Omental fat pad (tissue), 3 donors: ENCODE measurements at regions not wholly inside any gene's neighbourhood (a gene's known extent, or its start where the extent isn't known, plus 50 kb on each side); places are given as distances from the start of the nearest gene placed in this dataset.

ENCODE experiments used
- ATAC-seq: fragments of 150-250 bp; one replicate; pipeline ENCODE4 v1.9.1; 2016; ENCODE audit warnings: mild to moderate bottlenecking, moderate library complexity; ENCODE audit not compliant: low FRiP score
- DNase-seq: peaks from one replicate; pipeline ENCODE4 v3.0.0-alpha.2; 2019; ENCODE audit warnings: low spot score
- TF ChIP-seq, protein P1 (sequence below), 3 donors: fragments of 450-650 bp; IDR thresholded peaks; one replicate each; pipeline ENCODE4 v1.5.1; 2016 to 2017; ENCODE audit warnings: antibody characterized with exemption in 3 of 3, mild to moderate bottlenecking in 3 of 3, moderate library complexity in 2 of 3

GRCh38 chr11:23668324-23668723 is 808.0 kb upstream of the CCDC179 start:
- TF ChIP-seq, protein P1, sequence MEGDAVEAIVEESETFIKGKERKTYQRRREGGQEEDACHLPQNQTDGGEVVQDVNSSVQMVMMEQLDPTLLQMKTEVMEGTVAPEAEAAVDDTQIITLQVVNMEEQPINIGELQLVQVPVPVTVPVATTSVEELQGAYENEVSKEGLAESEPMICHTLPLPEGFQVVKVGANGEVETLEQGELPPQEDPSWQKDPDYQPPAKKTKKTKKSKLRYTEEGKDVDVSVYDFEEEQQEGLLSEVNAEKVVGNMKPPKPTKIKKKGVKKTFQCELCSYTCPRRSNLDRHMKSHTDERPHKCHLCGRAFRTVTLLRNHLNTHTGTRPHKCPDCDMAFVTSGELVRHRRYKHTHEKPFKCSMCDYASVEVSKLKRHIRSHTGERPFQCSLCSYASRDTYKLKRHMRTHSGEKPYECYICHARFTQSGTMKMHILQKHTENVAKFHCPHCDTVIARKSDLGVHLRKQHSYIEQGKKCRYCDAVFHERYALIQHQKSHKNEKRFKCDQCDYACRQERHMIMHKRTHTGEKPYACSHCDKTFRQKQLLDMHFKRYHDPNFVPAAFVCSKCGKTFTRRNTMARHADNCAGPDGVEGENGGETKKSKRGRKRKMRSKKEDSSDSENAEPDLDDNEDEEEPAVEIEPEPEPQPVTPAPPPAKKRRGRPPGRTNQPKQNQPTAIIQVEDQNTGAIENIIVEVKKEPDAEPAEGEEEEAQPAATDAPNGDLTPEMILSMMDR (IDR thresholded peaks at IDR 0.05) = no peak
- ATAC-seq (no peak), DNase-seq (no peak)

GRCh38 chr11:23673366-23673765 is 813.1 kb upstream of the CCDC179 start:
- TF ChIP-seq, protein P1 (IDR thresholded peaks at IDR 0.05) = no peak
- ATAC-seq = no peak
- no peak for DNase-seq

GRCh38 chr11:23674866-23675265 is 814.6 kb upstream of the CCDC179 start:
- TF ChIP-seq, protein P1 (IDR thresholded peaks at IDR 0.05) = no peak
- DNase-seq (no peak), ATAC-seq (no peak)

GRCh38 chr11:23679041-23679440 is 817.8 kb upstream of the LUZP2 start:
- DNase-seq = no peak
- TF ChIP-seq, protein P1 (IDR thresholded peaks at IDR 0.05) = no peak
- ATAC-seq = no peak

- TF ChIP-seq, protein P1 (IDR thresholded peaks at IDR 0.05) = no peak
- DNase-seq (no peak), ATAC-seq (no peak)
Measured at GRCh38 chr11:23679981-23680380, 816.9 kb upstream of the LUZP2 start.

DNA sequence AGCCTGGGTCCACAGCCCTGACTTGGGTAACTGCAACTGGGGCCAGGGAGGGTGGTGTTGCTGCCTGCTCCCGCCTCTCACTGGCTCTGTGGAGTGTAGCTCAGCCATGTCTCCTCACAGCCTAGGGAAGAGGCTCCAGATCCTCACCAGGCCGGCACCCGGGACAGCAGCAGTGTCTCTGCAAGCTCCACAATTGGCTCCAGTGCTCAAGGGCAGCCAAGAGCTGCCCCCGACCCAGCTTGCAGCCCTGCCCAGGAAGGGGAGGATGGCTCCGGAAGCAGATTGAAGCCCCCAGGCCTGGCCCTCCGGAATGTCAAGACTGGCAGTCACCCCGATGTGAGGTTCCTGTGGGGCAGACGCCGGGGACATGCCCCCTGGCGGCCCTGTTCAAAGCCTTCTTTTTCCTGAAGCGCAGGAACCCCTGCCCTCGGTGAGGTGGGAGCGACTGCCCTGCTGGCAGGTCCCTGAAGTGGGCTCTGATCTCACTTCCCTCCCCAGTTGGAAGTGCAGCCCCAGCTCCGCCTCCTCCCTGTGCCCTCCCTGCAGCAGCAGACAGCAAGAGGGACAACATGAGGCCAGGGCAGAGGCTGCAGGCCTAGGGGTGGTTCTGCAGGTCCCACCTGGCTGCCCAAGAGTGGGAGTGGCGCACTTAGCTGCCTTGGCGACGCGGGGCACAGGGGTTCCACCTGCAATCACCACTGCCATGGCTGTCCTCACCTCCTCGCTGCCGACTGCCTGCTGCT is 816.2 kb upstream of the LUZP2 start:
- TF ChIP-seq, protein P1 (IDR thresholded peaks at IDR 0.05) = no peak
- ATAC-seq (no peak), DNase-seq (no peak)

GRCh38 chr11:23684701-23685100 is 812.2 kb upstream of the LUZP2 start:
- ATAC-seq (no peak), DNase-seq (no peak)
- TF ChIP-seq, protein P1 (IDR thresholded peaks at IDR 0.05) = no peak
